ENCODE measurements at regions not wholly inside any gene's neighbourhood (a gene's known extent, or its start where the extent isn't known, plus 50 kb on each side); places are given as distances from the start of the nearest gene placed in this dataset.

DNA sequence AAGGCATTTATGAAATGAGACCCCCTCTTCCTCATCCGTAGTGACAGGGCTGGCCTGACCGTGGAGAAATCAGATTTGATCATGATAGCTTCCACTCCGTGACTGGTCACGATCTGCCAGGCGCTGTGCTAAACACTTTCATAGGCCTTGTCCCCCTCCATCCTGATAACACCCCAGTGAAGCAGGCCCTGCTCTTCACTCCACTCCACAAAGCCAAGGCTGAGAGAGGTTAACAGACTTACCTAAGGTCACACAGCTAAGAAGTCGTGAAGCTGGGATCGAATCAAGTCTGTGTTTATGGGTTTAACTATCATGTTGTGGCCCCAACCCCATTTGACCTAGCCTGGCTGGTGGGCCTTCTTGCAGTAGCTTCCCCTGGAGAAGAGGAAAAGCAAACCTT, 53.3 kb upstream of the IL17B start:
- intact Hi-C loops (cut with micrococcal nuclease), result no loop called here
- TF ChIP-seq CTCF (IDR thresholded peaks at IDR 0.05), result no peak
- Histone ChIP-seq H3K4me3 (ENCODE audit: low read length) (no peak overlapping the region), H3K36me3 (ENCODE audit: control insufficient read depth, insufficient read depth, low read length) (no peaks in the 10 kb centered on the region), H3K4me1 (ENCODE audit: control insufficient read depth, insufficient read depth, low read length) (peaks cover 15% of the 10 kb centered on the region), H3K9me3 (ENCODE audit: control insufficient read depth, insufficient read depth, low read length) (no peaks in the 10 kb centered on the region), H3K27ac (ENCODE audit: low read length) (no peak overlapping the region), H3K27me3 (ENCODE audit: control insufficient read depth, insufficient read depth, low read length) (peaks cover 3% of the 10 kb centered on the region)
- H3K9me3 Mint-ChIP-seq, result no peaks in the 10 kb centered on the region
- H3K4me1 Mint-ChIP-seq, result peaks cover 16 to 17% of the 10 kb centered on the region in 2 donors
- WGBS (ENCODE audit: insufficient coverage), result 91% methylated on average over 7 of the region's 7 CpGs
- no peak for ATAC-seq
- no peak for DNase-seq
- H3K4me3 Mint-ChIP-seq, result no peak overlapping the region
- no peaks in the 10 kb centered on the region for H3K36me3 Mint-ChIP-seq
- H3K27ac Mint-ChIP-seq, result no peak overlapping the region
- H3K27me3 Mint-ChIP-seq (ENCODE audit: low read depth in 2 of 2), result peaks cover 5 to 10% of the 10 kb centered on the region in 2 donors

DNA sequence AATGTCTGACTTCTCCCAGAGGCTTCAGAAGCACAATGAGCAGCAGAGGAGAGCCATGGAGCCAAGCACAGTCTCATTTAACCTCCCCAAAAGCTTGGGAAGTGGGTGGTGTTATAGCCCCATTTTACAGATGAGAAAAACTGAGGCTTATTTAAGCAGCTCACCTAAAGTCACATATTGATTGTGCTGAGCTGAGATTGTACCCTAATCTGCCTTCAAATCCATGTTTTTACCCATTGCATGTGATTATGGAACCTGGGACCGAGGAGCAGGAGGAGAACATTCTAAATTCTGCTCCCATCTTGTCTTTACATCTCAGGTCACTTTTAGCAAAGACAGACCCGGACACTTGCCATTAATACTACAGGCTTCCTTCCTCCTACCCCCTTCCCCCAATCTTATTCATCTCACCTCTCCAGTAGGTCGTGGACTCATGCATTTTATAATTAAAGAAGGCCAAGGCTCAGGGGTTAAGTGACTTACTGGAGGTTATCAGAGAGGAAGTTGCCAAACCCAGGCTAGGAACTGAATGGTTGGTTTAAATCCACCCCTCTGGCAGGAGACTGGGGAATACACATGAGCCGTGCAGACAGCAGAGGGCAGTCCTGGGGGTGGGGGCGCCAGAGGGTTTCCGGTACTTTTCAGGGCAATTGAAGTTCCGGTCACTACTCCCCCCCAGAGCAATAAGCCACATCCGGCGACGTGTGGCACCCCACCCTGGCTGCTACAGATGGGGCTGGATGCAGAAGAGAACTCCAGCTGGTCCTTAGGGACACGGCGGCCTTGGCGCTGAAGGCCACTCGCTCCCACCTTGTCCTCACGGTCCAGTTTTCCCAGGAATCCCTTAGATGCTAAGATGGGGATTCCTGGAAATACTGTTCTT, 51.0 kb upstream of the IL17B start:
- 51% methylated on average over 14 of the region's 15 CpGs for WGBS (ENCODE audit: insufficient coverage)
- H3K27ac ChIP-seq (ENCODE audit: low read length), result no peak overlapping the region
- ATAC-seq (peak; percentile 24 to 57 (median 37)), DNase-seq (no peak)
- Mint-ChIP-seq H3K4me1 (peaks cover 16 to 17% of the 10 kb centered on the region in 2 donors), H3K27me3 (ENCODE audit: low read depth in 2 of 2) (no peaks in the 10 kb centered on the region), H3K36me3 (no peaks in the 10 kb centered on the region), H3K27ac (no peak overlapping the region), H3K9me3 (no peaks in the 10 kb centered on the region), H3K4me3 (no peak overlapping the region)
- intact Hi-C loops (cut with micrococcal nuclease), result no loop called here
- H3K36me3 ChIP-seq (ENCODE audit: control insufficient read depth, insufficient read depth, low read length), result no peaks in the 10 kb centered on the region
- H3K4me1 ChIP-seq (ENCODE audit: control insufficient read depth, insufficient read depth, low read length), result peaks cover 15% of the 10 kb centered on the region
- H3K27me3 ChIP-seq (ENCODE audit: control insufficient read depth, insufficient read depth, low read length), result no peaks in the 10 kb centered on the region
- TF ChIP-seq CTCF (IDR thresholded peaks at IDR 0.05), result no peak
- H3K4me3 ChIP-seq (ENCODE audit: low read length), result no peak overlapping the region
- no peaks in the 10 kb centered on the region for H3K9me3 ChIP-seq (ENCODE audit: control insufficient read depth, insufficient read depth, low read length)
